ENCODE measurements at regions not wholly inside any gene's neighbourhood (a gene's known extent, or its start where the extent isn't known, plus 50 kb on each side); places are given as distances from the start of the nearest gene placed in this dataset.

DNA sequence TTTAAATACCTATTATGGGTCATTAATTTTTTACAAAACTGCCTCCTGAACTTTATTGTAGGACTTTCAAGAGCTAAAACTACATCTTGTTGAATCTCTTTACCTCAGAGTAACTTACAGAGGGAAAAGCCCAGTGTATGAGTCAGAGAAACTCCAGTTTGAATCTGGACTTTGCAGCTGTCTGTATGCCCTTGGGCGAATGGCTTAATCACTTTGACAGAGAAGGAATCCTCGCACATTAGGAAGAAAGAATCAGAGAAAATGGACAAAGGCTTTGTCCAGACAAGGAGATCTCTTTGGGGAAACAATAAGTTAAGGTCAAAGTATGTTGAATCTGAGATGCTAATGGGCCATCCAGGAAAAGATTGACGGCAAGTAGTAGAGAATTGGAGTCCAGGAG, 484.2 kb upstream of the CELF2 start:
- TF ChIP-seq YY1 (IDR thresholded peaks at IDR 0.05; ENCODE audit: insufficient read depth, insufficient read length) (no peak), ZNF274 (IDR thresholded peaks at IDR 0.05; ENCODE audit: low read depth, low read length) (no peak), SUZ12 (IDR thresholded peaks at IDR 0.05; ENCODE audit: extremely low read depth, insufficient read depth, insufficient read length) (no peak)
- H3K9ac ChIP-seq (ENCODE audit: insufficient read length, low read depth) = no peak overlapping the region
- no peaks in the 10 kb centered on the region for H3K9me3 ChIP-seq (ENCODE audit: insufficient read depth, low read length)
- H3K4me3 ChIP-seq (ENCODE audit: insufficient read length, low read depth) = no peak overlapping the region
- no peaks in the 10 kb centered on the region for H3K4me1 ChIP-seq (ENCODE audit: insufficient read depth, insufficient read length)
- DNase-seq (ENCODE audit: low read depth, low spot score) = no peak
- no peaks in the 10 kb centered on the region for H3K27me3 ChIP-seq (ENCODE audit: insufficient read depth, insufficient read length)
- H3K36me3 ChIP-seq (ENCODE audit: insufficient read depth, insufficient read length, low read length) = no peaks in the 10 kb centered on the region

DNA sequence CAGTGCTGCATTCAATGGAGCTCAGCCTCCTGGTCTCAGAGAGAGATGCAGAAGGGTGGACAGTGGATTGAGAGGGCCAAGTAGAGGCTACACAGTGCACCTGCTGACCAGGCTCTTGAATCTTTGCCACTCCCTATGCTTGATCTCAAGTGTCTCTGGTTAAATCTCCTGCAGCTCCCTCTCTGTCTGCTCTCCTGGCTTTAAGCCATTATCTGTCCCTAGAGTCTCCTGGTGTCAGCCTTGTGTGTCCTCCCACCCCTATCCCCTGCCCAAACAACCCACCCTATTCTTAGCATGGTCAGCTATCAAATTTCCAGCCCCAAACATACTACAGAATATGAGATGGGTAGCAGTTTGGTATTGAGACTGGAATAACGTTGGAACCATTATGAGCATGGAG, 479.3 kb upstream of the CELF2 start:
- H3K9ac ChIP-seq (ENCODE audit: insufficient read length, low read depth) = no peak overlapping the region
- no peak for DNase-seq (ENCODE audit: low read depth, low spot score)
- H3K9me3 ChIP-seq (ENCODE audit: insufficient read depth, low read length) = no peaks in the 10 kb centered on the region
- H3K4me1 ChIP-seq (ENCODE audit: insufficient read depth, insufficient read length) = no peaks in the 10 kb centered on the region
- no peak overlapping the region for H3K4me3 ChIP-seq (ENCODE audit: insufficient read length, low read depth)
- no peaks in the 10 kb centered on the region for H3K27me3 ChIP-seq (ENCODE audit: insufficient read depth, insufficient read length)
- TF ChIP-seq SUZ12 (IDR thresholded peaks at IDR 0.05; ENCODE audit: extremely low read depth, insufficient read depth, insufficient read length) (no peak), YY1 (IDR thresholded peaks at IDR 0.05; ENCODE audit: insufficient read depth, insufficient read length) (no peak), ZNF274 (IDR thresholded peaks at IDR 0.05; ENCODE audit: low read depth, low read length) (no peak)
- H3K36me3 ChIP-seq (ENCODE audit: insufficient read depth, insufficient read length, low read length) = no peaks in the 10 kb centered on the region

DNA sequence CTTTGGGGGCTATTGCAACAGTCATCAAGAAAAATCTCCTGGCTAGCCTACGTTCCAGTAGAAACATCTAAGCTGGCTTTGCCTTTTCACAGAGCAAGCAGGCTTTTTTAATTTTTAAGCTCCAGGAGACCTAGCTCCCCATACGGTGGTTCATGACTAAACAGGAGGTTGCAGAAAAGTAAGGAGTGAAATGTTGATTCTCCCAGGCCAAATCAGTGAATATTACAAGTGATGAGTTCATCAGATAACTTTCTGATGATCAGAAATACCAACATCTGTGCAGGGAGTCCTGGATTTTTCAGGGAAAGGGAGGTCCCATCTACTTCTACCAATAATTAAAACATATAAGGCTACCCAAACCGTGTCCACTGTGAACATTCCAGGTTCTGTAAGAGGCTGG, 477.3 kb upstream of the CELF2 start:
- no peak for DNase-seq (ENCODE audit: low read depth, low spot score)
- Histone ChIP-seq H3K4me3 (ENCODE audit: insufficient read length, low read depth) (no peak overlapping the region), H3K9me3 (ENCODE audit: insufficient read depth, low read length) (no peaks in the 10 kb centered on the region), H3K9ac (ENCODE audit: insufficient read length, low read depth) (no peak overlapping the region), H3K27me3 (ENCODE audit: insufficient read depth, insufficient read length) (no peaks in the 10 kb centered on the region), H3K36me3 (ENCODE audit: insufficient read depth, insufficient read length, low read length) (no peaks in the 10 kb centered on the region), H3K4me1 (ENCODE audit: insufficient read depth, insufficient read length) (no peaks in the 10 kb centered on the region)
- no peak for TF ChIP-seq YY1 (IDR thresholded peaks at IDR 0.05; ENCODE audit: insufficient read depth, insufficient read length)
- no peak for TF ChIP-seq ZNF274 (IDR thresholded peaks at IDR 0.05; ENCODE audit: low read depth, low read length)
- TF ChIP-seq SUZ12 (IDR thresholded peaks at IDR 0.05; ENCODE audit: extremely low read depth, insufficient read depth, insufficient read length) = no peak

DNA sequence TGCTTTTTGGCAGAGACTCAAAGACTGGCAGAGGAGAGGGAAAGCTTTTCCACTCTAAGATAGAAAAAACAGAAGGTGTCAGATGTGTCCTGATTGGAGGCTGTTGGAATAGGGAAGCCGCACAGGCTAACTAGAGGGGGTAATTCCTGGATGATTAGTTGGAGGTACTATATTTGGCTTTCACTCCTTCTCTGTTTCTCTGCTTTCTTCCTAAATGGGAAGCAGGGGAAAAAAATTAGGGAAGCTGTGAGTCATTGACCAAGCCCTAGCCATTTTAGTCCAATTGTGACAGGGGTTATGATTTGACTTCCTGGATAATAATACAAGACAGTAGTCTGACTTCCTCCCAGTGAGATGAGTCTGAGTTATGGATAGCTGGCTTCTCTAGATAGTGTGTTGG, 475.2 kb upstream of the CELF2 start:
- H3K4me3 ChIP-seq (ENCODE audit: insufficient read length, low read depth) = no peak overlapping the region
- TF ChIP-seq SUZ12 (IDR thresholded peaks at IDR 0.05; ENCODE audit: extremely low read depth, insufficient read depth, insufficient read length) (no peak), ZNF274 (IDR thresholded peaks at IDR 0.05; ENCODE audit: low read depth, low read length) (no peak), YY1 (IDR thresholded peaks at IDR 0.05; ENCODE audit: insufficient read depth, insufficient read length) (no peak)
- H3K27me3 ChIP-seq (ENCODE audit: insufficient read depth, insufficient read length) = no peaks in the 10 kb centered on the region
- no peak for DNase-seq (ENCODE audit: low read depth, low spot score)
- no peak overlapping the region for H3K9ac ChIP-seq (ENCODE audit: insufficient read length, low read depth)
- H3K36me3 ChIP-seq (ENCODE audit: insufficient read depth, insufficient read length, low read length) = no peaks in the 10 kb centered on the region
- H3K4me1 ChIP-seq (ENCODE audit: insufficient read depth, insufficient read length) = no peaks in the 10 kb centered on the region
- H3K9me3 ChIP-seq (ENCODE audit: insufficient read depth, low read length) = no peaks in the 10 kb centered on the region

DNA sequence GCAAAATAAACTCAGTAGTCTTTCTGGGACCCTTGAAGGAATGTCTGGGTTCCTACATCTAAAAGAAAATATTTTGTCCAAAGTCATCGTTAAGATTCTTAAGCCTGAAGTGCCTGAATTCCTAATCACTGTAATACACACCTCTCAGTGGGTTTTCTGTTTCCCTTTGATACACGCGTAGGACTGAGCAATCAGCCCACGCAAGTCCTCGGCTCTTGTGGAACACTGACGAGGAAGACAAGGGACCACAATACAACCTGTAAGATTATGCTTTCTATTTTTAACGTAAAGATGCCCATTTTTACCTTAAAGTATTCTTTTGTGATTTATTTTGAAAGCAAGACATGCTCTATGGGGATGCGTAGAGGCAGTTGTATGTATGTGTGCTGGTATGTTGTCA, 472.8 kb upstream of the CELF2 start:
- H3K4me1 ChIP-seq (ENCODE audit: insufficient read depth, insufficient read length) = no peaks in the 10 kb centered on the region
- TF ChIP-seq SUZ12 (IDR thresholded peaks at IDR 0.05; ENCODE audit: extremely low read depth, insufficient read depth, insufficient read length) (no peak), YY1 (IDR thresholded peaks at IDR 0.05; ENCODE audit: insufficient read depth, insufficient read length) (no peak), ZNF274 (IDR thresholded peaks at IDR 0.05; ENCODE audit: low read depth, low read length) (no peak)
- no peaks in the 10 kb centered on the region for H3K36me3 ChIP-seq (ENCODE audit: insufficient read depth, insufficient read length, low read length)
- H3K9me3 ChIP-seq (ENCODE audit: insufficient read depth, low read length) = no peaks in the 10 kb centered on the region
- H3K27me3 ChIP-seq (ENCODE audit: insufficient read depth, insufficient read length) = no peaks in the 10 kb centered on the region
- H3K4me3 ChIP-seq (ENCODE audit: insufficient read length, low read depth) = no peak overlapping the region
- no peak for DNase-seq (ENCODE audit: low read depth, low spot score)
- H3K9ac ChIP-seq (ENCODE audit: insufficient read length, low read depth) = no peak overlapping the region

DNA sequence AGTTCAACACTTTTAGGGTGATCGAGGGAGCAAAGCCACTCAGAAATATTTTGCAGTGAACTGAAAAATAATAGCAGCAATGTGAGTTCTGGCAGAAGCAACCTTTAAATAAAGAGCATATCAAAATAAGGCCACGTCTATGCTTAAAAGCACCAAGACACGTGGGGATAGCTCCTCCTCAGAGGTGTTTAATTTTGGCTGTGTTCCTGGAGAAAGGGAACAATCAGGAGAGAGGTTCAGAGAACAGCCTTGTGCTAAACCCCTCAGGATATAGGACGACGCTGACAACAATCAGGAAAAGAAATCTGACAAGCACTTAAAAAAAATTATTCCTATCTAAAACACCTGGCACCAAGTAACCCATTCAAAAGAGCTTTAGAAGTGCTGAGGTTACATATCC, 471.9 kb upstream of the CELF2 start:
- DNase-seq (ENCODE audit: low read depth, low spot score) = no peak
- H3K36me3 ChIP-seq (ENCODE audit: insufficient read depth, insufficient read length, low read length) = no peaks in the 10 kb centered on the region
- H3K4me3 ChIP-seq (ENCODE audit: insufficient read length, low read depth) = no peak overlapping the region
- no peak overlapping the region for H3K9ac ChIP-seq (ENCODE audit: insufficient read length, low read depth)
- no peaks in the 10 kb centered on the region for H3K9me3 ChIP-seq (ENCODE audit: insufficient read depth, low read length)
- H3K27me3 ChIP-seq (ENCODE audit: insufficient read depth, insufficient read length) = no peaks in the 10 kb centered on the region
- TF ChIP-seq SUZ12 (IDR thresholded peaks at IDR 0.05; ENCODE audit: extremely low read depth, insufficient read depth, insufficient read length) (no peak), YY1 (IDR thresholded peaks at IDR 0.05; ENCODE audit: insufficient read depth, insufficient read length) (no peak), ZNF274 (IDR thresholded peaks at IDR 0.05; ENCODE audit: low read depth, low read length) (no peak)
- H3K4me1 ChIP-seq (ENCODE audit: insufficient read depth, insufficient read length) = no peaks in the 10 kb centered on the region

DNA sequence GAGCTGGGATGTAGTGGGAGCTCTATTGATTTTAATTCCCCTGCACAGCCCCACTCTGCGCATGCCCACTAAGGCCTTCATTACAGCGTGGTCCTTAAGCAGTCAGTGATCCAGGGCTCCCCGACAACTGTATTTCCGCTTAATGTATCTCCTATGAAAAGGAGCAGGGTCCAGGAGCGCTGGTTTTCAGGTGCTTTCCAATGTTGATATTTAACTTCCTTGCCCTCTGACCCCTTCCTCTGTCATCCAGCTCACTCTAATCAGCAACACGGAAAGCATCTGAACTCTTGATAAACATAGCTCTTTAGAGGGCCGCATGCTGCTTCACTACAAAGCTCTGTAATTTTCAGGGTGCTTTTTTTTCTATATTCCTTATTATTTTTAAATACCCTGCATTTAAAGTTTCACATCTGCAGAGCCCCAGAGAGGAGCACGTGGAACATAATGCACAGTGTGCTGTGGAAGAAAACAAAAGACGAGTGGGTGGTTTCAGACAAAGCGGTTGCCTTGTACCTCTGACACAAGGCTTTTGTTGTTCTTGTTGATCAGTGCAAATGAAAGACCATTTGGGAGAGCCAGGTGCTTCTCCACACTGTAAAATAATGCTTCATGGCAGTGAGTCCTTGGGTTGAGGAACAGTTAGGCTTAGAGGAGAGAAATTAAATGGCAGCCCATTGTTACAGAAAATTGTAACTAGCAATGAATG, 465.9 kb upstream of the CELF2 start:
- H3K9ac ChIP-seq (ENCODE audit: insufficient read length, low read depth) = no peak overlapping the region
- no peak for DNase-seq (ENCODE audit: low read depth, low spot score)
- no peaks in the 10 kb centered on the region for H3K36me3 ChIP-seq (ENCODE audit: insufficient read depth, insufficient read length, low read length)
- no peaks in the 10 kb centered on the region for H3K9me3 ChIP-seq (ENCODE audit: insufficient read depth, low read length)
- H3K4me1 ChIP-seq (ENCODE audit: insufficient read depth, insufficient read length) = no peaks in the 10 kb centered on the region
- no peaks in the 10 kb centered on the region for H3K27me3 ChIP-seq (ENCODE audit: insufficient read depth, insufficient read length)
- no peak overlapping the region for H3K4me3 ChIP-seq (ENCODE audit: insufficient read length, low read depth)
- TF ChIP-seq ZNF274 (IDR thresholded peaks at IDR 0.05; ENCODE audit: low read depth, low read length) (no peak), YY1 (IDR thresholded peaks at IDR 0.05; ENCODE audit: insufficient read depth, insufficient read length) (no peak), SUZ12 (IDR thresholded peaks at IDR 0.05; ENCODE audit: extremely low read depth, insufficient read depth, insufficient read length) (no peak)
